NOMO-1 treated with DMSO at 0.1 percent for 48 hours (cell line): ENCODE measurements at regions not wholly inside any gene's neighbourhood (a gene's known extent, or its start where the extent isn't known, plus 50 kb on each side); places are given as distances from the start of the nearest gene placed in this dataset.
A peak's percentile ranks its signal among the peaks of the same experiment; 100 is the strongest.

Experiments used
- DNase-seq: peaks from one replicate; lab custom pipeline; 2025; ENCODE audit not compliant: unreplicated experiment; lab: John Stamatoyannopoulos, UW

DNA sequence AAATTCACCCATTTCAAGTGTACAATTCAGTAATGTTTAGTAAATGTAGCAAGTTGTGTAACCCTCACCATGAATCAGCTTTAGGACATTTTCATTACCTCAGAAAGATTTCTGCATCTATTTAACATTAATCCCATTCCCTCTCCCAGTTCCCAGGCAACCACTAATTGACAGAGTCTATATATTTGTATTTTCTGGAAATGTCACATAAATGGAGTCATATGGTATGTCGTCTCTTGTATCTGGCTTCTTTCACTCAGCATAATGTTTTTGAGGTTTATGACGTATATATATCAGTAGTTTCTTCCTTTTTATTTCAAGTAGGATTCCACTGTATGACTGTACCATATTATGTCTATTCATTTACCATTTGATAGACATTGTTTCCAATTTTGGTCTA lies 199.8 kb downstream of the CYB561 start:
- DNase-seq, result no peak

DNA sequence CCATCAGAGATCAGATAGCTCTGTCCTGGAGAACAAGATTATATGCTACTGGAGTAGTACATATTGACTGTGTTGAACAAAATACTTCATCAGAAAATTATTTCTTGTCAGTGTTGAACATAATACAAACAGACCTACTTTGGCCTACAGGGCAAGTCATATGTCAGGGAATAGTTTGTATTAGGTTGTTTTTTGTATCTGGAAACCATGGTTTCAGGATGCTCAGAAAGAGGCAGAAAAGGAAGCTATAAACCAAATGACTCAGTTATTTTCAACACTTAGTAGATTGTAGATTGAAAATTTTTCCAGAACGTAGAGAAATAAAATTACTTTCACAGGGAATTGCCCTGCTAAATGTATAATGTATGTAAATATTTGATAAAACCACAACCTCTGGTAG lies 198.4 kb downstream of the CYB561 start:
- DNase-seq, result no peak

DNA sequence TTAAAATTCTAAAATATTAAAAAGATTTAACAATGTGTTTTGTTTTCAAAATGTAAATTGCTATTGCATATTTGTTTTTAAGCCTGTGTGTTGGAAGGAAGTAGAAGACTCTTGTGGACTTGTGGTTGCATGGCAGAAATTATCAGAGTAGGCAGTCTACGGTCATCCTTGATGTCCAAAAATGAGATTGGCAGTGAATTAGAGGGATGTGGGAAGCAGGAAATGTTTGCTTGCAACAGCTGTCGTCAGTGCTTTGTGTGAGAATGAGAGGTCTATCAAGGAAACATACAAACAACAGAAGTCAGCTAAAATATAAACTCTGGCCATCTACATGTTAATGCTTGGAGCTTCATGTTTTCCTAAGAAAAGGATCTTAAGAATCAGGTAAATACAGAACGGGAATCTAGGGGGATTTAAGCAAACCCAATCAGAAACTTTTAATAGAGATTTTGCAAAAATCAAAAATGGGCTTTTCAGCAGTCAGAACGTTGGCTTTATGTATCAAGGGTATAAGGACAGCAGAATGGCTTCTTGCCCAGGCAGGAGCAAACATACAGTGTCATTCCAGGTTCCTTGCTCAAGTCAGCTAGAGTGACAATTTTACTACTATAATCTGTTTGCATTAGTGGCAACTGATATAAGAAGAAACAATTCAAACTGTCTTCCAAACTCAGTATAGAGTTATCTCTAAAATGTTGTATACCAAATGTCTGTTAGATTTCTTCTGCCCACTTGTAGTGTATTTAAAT lies 196.7 kb downstream of the CYB561 start:
- no peak for DNase-seq

DNA sequence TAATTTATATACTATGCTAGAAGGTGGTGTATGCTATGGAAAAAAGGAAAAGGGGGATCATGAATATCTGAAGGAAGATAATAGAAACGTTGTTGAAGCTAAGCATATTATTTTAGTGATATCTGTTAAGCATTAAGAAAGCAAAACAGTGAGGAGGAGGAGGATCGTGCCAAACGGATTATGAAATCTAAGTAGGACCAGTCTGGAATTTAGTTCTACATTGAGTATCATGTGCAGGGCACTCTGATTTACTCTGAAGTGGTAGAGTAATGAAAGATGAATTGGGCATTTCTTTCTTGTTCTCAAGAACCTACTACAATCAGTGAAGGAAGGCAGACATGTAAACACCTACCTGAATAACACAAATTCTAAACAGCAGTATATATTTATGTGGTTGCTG lies 195.3 kb downstream of the CYB561 start:
- no peak for DNase-seq

DNA sequence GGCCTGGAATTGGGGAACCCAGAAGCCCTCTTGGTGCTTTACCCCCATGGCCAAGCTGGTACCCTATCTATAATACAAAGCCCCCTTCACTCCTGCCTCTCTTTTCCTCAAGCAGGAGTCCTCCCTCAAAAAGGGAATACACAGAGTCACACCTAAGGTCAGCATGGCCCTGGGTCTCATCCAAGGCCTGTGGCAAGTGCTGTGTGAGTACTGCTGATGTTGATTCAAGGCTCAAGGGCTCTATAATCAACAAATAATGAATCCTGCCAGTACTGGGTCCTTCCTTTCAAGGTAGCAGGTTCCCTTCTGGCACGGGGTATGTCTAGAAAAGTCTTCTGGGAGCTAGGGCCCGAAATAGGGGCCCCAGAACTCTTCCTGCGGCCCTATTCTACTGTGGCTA lies 187.3 kb downstream of the CYB561 start:
- DNase-seq, result no peak

DNA sequence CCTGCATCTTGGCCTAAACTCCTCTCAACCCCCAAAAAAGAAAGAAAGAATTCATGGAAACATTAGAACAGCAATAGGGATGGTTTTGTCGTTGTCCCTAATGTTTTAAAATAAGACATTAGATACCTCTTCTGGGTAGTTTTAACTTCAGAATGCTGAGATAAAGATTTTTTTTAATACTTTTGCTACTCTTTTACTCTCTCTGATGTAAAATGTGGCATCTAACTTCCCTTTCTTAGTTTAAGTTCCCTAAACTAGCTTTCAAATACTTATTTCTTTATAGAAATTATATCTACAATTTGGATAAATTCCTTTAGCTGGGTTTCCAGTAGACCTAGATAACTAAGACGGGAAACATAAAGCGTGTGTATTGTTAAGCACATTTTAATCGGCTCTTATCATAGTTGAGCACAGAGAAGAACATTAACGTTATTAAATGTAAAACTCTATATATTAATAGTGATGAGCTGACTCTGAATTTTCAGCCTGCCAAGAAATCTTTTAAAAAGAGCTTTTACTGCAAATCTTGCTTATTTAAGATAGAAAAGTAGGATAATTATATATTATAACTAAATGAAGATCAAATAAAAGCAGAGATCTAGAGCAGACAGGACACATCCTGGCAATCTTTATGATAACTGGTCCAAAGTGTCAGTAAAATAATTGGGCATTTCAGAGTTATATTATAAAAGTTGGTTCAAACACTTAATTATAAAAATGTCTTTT lies 183.2 kb downstream of the CYB561 start:
- peak; percentile 13 for DNase-seq

DNA sequence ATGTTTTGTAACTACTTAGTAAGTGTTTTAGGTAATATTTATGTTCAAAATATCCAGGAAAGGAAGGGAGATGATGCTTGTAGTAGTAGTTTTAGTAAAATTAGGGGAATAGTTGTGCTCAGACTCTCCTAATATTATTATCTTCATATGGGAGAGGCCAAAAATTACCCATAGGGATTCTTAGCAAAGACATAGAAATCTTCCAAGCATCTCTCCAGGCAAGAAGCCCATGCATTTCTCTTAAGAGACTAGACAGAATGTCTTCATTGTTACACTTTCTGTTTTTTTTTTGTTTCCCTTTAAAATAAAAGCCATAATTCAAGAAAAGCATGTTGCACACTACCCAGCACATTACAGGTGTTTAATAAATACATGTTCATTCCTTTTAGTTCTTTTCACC lies 180.6 kb downstream of the CYB561 start:
- no peak for DNase-seq

DNA sequence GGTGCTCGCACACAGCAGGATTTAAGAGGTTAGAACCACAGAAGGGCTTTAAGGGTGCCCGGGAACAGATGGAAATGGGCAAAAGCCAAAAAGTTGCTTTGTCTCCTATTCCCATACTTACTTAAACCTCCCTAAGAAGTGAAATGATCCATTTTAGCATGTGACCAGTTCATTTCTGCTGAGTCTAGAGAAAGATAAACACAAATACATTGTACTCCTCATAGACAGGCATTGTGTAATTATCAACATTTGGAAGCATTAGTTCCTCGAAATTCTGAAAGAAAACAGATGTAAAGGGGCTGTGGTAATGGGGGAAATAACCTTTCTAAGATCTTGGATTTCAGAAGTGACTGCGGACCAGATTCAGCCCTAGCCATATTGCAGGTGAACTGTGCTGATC lies 178.3 kb downstream of the CYB561 start:
- no peak for DNase-seq

DNA sequence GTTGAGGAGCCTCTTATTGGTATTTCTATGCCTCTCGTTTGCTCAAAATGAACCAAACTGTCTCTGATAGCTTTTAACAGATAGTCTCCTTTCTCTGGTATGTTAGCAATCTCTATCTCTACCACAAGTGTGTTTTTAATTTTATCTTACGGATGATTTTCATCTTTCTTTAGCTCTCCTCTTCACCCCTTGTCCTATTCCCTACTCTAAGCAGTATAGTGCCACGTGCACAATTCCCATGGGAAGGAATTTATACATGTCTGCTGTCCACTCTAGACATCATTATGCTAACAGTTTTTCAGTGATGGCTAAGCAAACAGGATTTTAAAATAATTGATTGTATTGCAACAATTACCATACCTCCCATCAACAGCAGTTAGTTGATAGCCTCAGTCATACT lies 177.3 kb downstream of the CYB561 start:
- DNase-seq, result no peak

DNA sequence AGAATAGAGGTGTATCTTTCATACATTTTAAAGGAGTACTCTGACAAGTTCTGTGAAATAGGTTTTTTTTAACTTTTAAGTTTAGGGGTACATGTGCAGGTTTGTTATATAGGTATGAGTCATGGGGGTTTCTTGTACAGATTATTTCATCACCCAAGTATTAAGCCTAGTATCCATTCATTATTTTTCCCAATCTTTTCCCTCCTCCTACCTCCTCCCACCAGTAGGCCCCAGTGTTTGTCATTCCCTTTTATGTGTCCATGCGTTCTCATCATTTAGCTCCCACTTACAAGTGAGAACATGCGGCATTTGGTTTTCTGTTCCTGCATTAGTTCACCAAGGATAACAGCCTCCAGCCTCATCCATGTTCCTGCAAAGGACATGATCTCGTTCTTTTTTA lies 175.5 kb downstream of the CYB561 start:
- DNase-seq, result no peak

DNA sequence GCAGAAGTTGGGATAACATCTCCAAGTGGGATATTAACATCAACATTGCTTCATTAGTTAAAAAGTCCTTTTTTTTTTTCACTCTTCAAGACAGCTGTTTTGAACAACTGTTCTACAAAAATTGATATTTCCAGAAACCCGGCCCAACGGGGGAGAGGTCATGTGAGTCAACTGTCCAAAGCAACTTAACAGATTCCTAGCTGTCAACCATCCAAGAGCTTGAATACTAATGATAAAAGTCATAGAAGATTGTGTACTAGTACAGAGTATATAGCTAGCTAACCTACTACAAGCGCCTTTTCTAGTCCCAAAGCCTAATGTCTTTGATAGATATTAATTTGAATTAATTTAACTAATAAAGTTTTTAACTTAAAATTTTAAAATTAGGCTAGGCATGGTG lies 172.0 kb downstream of the CYB561 start:
- no peak for DNase-seq

DNA sequence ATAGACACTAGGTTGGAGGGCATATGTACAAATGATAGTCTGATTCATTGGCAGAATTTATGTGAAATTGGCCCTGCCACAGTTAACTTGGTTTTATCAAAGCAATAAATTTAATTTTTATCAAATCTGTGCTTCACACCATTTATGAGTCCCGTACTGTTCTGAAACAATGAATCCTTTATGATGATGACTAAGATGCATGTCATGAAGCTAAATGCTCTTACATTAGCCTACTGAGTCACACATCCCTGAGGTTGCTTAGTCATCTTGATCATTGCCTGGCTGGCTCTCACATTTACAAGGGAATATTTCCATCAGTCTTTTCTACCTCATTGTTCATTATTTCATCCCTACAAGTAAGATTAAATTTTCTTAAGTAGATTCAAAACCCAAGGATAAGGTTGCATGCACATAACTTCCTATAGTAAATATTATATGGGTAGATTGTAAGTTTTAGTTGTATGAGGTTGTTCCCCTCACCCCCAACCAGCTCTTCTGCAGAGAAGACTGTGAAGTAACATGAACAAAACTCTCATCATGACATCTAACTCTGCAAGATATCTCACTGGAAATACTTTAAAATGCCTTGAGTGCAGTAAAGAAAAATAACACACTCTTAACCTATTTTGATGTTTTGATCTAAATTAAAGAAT lies 170.7 kb downstream of the CYB561 start:
- peak; percentile 88 for DNase-seq

DNA sequence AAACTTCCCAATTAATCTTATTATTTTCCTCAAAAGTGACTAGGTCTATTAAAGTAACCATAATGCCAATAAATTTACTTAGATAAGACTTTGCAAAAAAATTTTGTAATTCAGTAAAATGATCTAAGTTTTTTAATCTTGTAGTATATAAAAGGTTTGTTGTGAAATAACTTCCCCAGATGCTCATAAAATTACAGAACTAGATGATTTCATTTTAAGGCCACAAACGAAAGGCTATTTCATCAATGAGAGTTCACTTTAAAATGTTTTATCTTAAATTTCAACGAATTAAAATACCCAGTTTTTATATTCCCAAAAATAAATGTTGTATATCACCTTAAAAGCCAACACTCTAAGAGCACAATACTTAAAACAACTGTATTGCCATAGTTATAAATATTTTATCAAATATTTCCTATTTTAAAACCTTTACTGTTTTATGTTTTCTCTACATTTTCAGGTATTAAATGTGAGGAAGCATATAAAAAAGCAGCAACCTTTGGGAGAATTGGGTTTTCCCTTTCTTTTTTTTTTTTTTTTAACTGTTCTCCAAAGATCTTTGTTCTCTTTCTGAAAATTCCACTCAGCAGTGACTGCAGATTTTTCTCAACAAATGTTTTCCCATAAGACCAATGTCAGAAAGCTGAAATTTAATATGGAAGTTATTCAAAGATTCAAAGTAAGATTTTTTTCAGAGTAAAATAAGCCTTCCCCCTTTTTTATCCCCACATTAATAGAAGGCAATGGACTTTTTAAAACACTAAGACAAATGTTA lies 169.9 kb downstream of the CYB561 start:
- peak; percentile 39 for DNase-seq

DNA sequence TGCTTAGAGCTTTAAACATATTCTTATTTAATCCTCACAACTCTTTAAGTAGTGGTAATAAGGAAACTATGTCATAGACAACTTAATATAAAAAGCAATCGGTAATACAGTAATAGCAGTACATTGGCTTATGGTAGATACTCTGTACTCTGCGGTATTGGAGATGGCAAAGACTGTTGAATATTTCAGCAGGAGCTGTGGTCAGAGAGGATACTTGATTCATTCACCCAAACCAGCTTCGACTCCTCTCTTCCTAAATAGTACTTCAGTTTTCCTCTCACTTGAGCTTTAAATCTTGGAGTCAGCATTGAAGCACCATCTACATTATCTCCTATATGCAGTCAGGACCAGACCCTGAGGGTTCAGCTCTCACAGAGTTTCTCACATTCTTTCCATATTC lies 169.3 kb downstream of the CYB561 start:
- no peak for DNase-seq

DNA sequence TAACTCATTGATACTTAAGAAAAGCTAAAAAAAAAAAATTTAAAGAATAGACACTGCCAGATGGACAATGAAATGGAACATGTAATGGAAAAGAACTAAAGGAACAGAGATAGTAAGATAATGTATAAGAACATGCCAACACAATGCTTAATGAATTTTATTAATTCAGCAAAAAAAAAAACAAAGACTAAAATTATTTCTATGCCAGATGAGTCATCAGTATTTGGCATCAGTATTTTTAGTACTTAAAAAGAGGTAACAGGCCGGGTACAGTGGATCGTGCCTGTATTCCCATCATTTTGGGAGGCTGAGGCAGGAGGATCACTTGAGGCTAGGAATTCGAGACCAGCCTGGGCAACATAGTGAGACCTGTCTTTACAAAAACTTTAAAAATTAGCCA lies 168.5 kb downstream of the CYB561 start:
- no peak for DNase-seq

DNA sequence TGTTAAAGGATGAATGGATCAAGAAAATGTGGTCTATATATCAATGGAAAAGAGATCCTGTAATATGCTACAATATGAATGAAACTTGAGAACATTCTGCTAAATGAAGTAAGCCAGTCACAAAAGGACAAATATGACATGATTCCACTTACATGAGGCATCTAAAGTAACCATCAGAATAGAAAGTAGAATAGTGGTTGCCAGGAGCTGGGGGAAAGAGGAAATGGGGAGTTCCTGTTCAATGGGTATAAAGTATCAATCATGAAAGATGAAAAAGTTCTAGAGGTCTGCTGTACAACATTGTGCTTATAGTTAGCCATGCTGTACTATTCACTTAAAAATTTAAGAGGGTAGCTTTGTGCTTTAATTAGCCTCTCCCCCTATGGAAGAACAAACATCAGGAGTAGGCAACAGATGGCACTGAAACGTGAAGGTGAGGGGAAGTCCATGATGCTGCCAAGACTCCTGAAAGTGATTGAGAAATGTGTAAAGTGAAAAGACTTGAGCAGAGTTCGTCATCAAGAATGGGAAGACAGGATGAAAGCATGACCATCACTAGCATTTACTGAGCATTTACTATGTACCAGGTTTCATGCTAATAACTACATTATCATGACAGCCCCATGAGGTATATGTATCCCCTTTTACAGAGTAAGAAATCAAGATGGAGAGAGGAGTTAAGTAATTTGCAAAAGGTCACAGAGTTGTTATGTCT lies 167.2 kb downstream of the CYB561 start:
- DNase-seq, result no peak

DNA sequence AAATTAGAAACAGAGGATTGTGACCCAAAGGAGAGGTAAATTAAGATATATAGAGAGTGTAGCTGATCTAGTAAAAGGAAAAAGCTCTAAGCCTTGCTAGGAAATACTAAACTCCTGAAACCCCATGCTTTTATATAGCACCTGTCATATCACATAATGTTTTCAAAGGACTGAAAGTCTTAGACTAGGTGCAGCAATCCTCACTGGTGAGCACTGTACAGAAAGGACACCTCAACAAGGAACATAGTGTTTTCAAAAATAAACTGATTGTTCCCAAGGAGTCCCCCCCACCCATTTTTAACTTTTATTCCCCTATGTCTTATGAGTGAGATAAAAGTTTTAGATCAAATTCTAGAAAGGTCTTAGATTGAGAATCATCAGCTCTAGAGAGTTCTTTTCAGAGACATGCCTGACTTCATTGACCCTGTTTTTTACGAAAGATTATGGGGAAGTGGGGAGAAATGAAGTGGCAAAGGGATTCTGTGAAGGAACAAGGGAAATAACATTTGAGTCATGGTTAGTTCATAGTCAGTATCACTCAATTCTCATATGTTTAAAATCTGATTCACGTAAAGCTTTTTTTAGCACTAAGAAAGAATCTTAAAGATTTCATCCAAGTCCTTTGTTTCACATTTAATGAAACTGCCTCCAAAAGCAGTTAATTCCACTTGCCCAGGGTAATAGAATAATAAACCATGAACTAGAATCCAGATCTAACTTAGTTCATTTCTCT lies 166.4 kb downstream of the CYB561 start:
- DNase-seq, result peak; percentile 14

DNA sequence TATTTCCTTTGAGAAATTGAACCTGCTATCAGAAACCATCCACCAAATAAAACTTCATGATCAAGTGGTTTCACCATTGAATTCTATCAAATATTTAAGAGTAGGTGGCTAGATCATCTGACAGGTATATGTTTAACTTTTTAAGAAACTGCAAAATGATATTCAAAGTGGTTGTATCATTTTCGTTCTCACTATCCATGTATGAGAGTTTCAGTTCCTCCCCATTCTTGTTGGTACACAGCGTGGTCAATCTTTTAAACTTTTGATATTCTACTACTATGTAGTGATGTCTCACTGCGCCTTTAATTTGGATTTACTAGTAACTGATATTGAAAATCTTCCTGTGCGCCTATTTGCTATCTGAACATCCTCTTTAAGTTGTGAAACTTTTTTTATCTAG lies 163.7 kb downstream of the CYB561 start:
- peak; percentile 59 for DNase-seq

DNA sequence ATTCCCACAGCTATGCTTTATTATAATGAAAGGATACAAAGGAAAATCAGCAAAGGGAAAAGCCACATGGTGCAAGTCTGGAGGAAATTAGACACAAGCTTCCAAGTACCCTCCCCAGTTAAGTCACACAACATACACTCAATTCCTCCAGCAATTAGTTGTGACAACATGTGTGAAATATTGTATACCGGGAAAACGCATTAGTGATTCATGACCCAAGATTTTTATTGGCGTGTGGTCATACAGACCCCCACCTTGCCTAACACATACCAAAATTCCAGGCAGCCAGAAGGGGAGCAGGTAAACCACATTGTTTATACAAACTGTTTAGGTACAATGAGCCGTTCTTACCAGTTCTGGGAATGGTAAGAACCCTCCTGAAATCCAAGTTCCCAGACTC lies 160.6 kb downstream of the CYB561 start:
- DNase-seq, result no peak

DNA sequence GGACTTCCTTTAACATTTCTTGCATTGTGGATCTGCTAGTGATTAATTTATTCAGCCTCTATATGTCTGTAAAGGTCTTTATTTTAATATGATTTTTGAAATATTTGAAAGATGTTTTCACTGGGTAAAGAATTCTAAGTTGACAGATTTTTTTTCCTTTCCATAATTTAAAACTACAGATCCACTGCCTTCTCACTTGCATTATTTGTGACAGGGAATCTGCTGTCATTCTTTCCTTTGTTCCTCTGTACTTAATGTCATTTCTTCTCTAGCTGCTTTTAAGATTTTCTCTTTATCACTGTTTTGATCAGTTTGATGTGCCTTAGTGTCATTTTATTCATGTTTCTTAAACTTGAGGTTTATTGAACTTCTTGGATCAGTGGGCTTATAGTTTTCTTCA lies 159.9 kb downstream of the CYB561 start:
- DNase-seq, result no peak
